ENCODE measurements at regions not wholly inside any gene's neighbourhood (a gene's known extent, or its start where the extent isn't known, plus 50 kb on each side); places are given as distances from the start of the nearest gene placed in this dataset.

DNA sequence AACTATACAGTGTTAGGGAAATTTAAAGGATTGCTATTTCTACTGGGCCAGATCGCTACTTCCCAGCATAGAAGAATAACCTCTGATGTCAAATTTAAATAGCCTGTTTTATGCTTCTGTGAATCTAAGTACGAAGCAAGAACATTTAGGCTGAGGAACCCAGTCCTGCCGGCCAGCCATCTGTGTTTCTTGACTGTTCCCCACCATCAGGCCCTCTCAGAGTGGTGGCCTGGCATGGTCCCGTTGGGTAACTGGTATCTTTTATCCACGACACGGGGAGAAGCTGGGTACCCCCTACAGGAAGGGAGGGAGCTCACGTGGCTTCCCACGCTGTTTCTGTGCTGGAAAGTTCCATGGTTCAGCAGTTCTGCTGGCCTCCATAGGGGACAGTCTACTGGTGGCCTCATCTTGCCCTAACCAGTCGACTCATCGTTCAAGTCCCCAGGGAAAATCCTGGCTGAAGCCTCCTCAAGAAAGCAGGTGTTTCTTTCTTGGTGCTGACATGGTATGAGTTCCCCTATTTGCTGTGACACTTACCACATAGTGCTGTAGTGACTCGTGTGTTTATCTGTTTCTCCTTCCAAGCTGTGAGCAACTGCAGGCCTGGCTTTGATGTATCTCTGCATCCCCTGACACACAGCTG, 201.7 kb upstream of the NLRP1 start (continued):
- TF ChIP-seq TEAD4 (CRISPR knock-in tag; IDR thresholded peaks at IDR 0.05), result no peak
- TF ChIP-seq ZNF263 (CRISPR knock-in tag; IDR thresholded peaks at IDR 0.05; ENCODE audit: low read depth), result no peak
- no peak for TF ChIP-seq NR2C2 (CRISPR knock-in tag; IDR thresholded peaks at IDR 0.05)
- TF ChIP-seq, protein P1, sequence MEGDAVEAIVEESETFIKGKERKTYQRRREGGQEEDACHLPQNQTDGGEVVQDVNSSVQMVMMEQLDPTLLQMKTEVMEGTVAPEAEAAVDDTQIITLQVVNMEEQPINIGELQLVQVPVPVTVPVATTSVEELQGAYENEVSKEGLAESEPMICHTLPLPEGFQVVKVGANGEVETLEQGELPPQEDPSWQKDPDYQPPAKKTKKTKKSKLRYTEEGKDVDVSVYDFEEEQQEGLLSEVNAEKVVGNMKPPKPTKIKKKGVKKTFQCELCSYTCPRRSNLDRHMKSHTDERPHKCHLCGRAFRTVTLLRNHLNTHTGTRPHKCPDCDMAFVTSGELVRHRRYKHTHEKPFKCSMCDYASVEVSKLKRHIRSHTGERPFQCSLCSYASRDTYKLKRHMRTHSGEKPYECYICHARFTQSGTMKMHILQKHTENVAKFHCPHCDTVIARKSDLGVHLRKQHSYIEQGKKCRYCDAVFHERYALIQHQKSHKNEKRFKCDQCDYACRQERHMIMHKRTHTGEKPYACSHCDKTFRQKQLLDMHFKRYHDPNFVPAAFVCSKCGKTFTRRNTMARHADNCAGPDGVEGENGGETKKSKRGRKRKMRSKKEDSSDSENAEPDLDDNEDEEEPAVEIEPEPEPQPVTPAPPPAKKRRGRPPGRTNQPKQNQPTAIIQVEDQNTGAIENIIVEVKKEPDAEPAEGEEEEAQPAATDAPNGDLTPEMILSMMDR (IDR thresholded peaks at IDR 0.05), result no peak
- TF ChIP-seq, protein P2, sequence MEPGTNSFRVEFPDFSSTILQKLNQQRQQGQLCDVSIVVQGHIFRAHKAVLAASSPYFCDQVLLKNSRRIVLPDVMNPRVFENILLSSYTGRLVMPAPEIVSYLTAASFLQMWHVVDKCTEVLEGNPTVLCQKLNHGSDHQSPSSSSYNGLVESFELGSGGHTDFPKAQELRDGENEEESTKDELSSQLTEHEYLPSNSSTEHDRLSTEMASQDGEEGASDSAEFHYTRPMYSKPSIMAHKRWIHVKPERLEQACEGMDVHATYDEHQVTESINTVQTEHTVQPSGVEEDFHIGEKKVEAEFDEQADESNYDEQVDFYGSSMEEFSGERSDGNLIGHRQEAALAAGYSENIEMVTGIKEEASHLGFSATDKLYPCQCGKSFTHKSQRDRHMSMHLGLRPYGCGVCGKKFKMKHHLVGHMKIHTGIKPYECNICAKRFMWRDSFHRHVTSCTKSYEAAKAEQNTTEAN (CRISPR knock-in tag; IDR thresholded peaks at IDR 0.05), result no peak
- no peak for TF ChIP-seq ZNF396 (CRISPR knock-in tag; IDR thresholded peaks at IDR 0.05; ENCODE audit: borderline replicate concordance)

DNA sequence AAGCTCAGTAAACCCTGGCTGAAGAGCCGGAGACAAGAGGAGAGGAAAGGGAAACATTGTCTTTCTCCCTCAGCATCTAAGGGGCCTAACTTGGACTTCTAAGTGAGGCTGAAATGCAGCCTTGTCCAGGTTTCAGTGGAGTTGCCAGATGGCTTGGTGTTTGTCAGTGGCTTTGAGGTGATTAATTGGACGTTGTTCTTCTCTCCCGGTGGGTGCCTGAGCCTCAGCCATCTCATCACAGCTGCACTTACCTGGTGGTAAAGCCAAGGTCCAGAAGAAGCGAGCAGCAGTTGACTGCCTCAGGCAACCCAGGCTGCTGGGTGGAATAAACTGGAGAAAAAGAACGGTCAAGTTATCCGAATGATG, 202.2 kb upstream of the NLRP1 start:
- Mint-ChIP-seq H3K36me3 (peaks cover 8% of the 10 kb centered on the region), H3K4me3 (no peak overlapping the region), H3K4me1 (peaks cover 8% of the 10 kb centered on the region), H3K9me3 (peaks cover 23% of the 10 kb centered on the region), H3K27ac (no peak overlapping the region), H3K27me3 (ENCODE audit: low read depth) (peaks cover 5% of the 10 kb centered on the region; the same call in 1 of the 2 replicates)
- TF ChIP-seq, protein P3, sequence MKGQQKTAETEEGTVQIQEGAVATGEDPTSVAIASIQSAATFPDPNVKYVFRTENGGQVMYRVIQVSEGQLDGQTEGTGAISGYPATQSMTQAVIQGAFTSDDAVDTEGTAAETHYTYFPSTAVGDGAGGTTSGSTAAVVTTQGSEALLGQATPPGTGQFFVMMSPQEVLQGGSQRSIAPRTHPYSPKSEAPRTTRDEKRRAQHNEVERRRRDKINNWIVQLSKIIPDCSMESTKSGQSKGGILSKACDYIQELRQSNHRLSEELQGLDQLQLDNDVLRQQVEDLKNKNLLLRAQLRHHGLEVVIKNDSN (CRISPR knock-in tag; IDR thresholded peaks at IDR 0.05), result no peak
- TF ChIP-seq IRF2 (CRISPR knock-in tag; IDR thresholded peaks at IDR 0.05; ENCODE audit: borderline replicate concordance, low read depth) (no peak), SP1 (CRISPR knock-in tag; conservative IDR thresholded peaks at IDR 0.05) (no peak), ZNF263 (CRISPR knock-in tag; IDR thresholded peaks at IDR 0.05; ENCODE audit: low read depth) (no peak), CBFB (CRISPR knock-in tag; IDR thresholded peaks at IDR 0.05; ENCODE audit: low read depth) (no peak), ELF4 (CRISPR knock-in tag; IDR thresholded peaks at IDR 0.05; ENCODE audit: low read depth) (no peak), CREB1 (CRISPR knock-in tag; IDR thresholded peaks at IDR 0.05) (no peak), ZBTB21 (CRISPR knock-in tag; IDR thresholded peaks at IDR 0.05; ENCODE audit: borderline replicate concordance) (no peak), ETV6 (CRISPR knock-in tag; IDR thresholded peaks at IDR 0.05) (no peak), GRHL2 (CRISPR knock-in tag; IDR thresholded peaks at IDR 0.05; ENCODE audit: insufficient replicate concordance, severe bottlenecking) (no peak), NFE2L1 (CRISPR knock-in tag; IDR thresholded peaks at IDR 0.05) (no peak), TCF7 (CRISPR knock-in tag; IDR thresholded peaks at IDR 0.05; ENCODE audit: low read depth) (no peak), ZNF396 (CRISPR knock-in tag; IDR thresholded peaks at IDR 0.05; ENCODE audit: borderline replicate concordance) (no peak), ZNF232 (CRISPR knock-in tag; IDR thresholded peaks at IDR 0.05) (no peak), NR3C1 (CRISPR knock-in tag; conservative IDR thresholded peaks at IDR 0.05; ENCODE audit: low read depth) (no peak)
- TF ChIP-seq, protein P4, sequence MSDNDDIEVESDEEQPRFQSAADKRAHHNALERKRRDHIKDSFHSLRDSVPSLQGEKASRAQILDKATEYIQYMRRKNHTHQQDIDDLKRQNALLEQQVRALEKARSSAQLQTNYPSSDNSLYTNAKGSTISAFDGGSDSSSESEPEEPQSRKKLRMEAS (CRISPR knock-in tag; IDR thresholded peaks at IDR 0.05), result no peak
- TF ChIP-seq, protein P5, sequence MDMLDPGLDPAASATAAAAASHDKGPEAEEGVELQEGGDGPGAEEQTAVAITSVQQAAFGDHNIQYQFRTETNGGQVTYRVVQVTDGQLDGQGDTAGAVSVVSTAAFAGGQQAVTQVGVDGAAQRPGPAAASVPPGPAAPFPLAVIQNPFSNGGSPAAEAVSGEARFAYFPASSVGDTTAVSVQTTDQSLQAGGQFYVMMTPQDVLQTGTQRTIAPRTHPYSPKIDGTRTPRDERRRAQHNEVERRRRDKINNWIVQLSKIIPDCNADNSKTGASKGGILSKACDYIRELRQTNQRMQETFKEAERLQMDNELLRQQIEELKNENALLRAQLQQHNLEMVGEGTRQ (CRISPR knock-in tag; IDR thresholded peaks at IDR 0.05), result no peak
- TF ChIP-seq, protein P6, sequence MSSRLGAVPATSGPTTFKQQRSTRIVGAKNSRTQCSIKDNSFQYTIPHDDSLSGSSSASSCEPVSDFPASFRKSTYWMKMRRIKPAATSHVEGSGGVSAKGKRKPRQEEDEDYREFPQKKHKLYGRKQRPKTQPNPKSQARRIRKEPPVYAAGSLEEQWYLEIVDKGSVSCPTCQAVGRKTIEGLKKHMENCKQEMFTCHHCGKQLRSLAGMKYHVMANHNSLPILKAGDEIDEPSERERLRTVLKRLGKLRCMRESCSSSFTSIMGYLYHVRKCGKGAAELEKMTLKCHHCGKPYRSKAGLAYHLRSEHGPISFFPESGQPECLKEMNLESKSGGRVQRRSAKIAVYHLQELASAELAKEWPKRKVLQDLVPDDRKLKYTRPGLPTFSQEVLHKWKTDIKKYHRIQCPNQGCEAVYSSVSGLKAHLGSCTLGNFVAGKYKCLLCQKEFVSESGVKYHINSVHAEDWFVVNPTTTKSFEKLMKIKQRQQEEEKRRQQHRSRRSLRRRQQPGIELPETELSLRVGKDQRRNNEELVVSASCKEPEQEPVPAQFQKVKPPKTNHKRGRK (CRISPR knock-in tag; IDR thresholded peaks at IDR 0.05; ENCODE audit: borderline replicate concordance), result no peak
- TF ChIP-seq, protein P2 (CRISPR knock-in tag; IDR thresholded peaks at IDR 0.05), result no peak
- no peak for ATAC-seq
- CTCF ChIA-PET, result interaction anchor here (1.0 kb wide), 1 partner anchor 282 kb away, joined by 3 read pairs; no protein-coding TSS in a partner anchor
- POLR2A ChIA-PET, result no interaction called here
- DNase-seq (ENCODE audit: low spot score), result no peak
